Panc1 (cell line): ENCODE measurements at regions not wholly inside any gene's neighbourhood (a gene's known extent, or its start where the extent isn't known, plus 50 kb on each side); places are given as distances from the start of the nearest gene placed in this dataset.

Experiments used
- ATAC-seq: fragments of 200-7000 bp; cut with Tn5 transposase; 2 replicates; pipeline ENCODE4 v1.9.1; 2020; ENCODE audit warnings: mild to moderate bottlenecking, moderate library complexity
- BruUV-seq: library from RNA; stranded (reverse); fragments of 400-500 nt; replicated peaks from 2 replicates; lab custom pipeline; 2021; lab: Mats Ljungman, UMichigan
- CTCF ChIA-PET: fragments of 300-600 bp; sonication (Branson Sonifier 250); formaldehyde crosslinking; loops from one replicate; lab custom pipeline; 2022; ENCODE audit warnings: antibody characterized with exemption; lab: Charles Lee
- POLR2A ChIA-PET: fragments of 300-600 bp; sonication (Branson Sonifier 250); formaldehyde crosslinking; loops from one replicate; lab custom pipeline; 2022; ENCODE audit warnings: antibody characterized with exemption; lab: Charles Lee
- DNase-seq: peaks from one replicate; pipeline ENCODE4 v3.0.0-alpha.2; 2010; ENCODE audit warnings: low read depth, low spot score
- H3K27ac ChIP-seq: 2 replicates; pipeline ENCODE4 v1.5.1; 2011; ENCODE audit warnings: mild to moderate bottlenecking, low read length, inconsistent platforms
- H3K27me3 ChIP-seq: fragments of 200-500 bp; sonication (Bioruptor generic); 2 replicates; pipeline ENCODE4 v1.6.0; 2014; ENCODE audit warnings: low read length, inconsistent platforms; ENCODE audit not compliant: control insufficient read depth, insufficient read depth
- H3K36me3 ChIP-seq: fragments of 200-500 bp; sonication (Bioruptor generic); 2 replicates; pipeline ENCODE4 v1.5.1; 2014; ENCODE audit warnings: inconsistent platforms, mild to moderate bottlenecking, low read length, moderate library complexity; ENCODE audit not compliant: control insufficient read depth, insufficient read depth
- H3K4me1 ChIP-seq: 2 replicates; pipeline ENCODE4 v1.5.1; 2011; ENCODE audit warnings: inconsistent platforms, mild to moderate bottlenecking, low read length, moderate library complexity; ENCODE audit not compliant: control insufficient read depth, insufficient read depth
- H3K4me3 ChIP-seq, 2 experiments: 2 replicates each; pipeline ENCODE4 v1.5.1; 2011 to 2012; ENCODE audit warnings: low read depth in 2 of 2, low read length in 2 of 2, mild to moderate bottlenecking in 2 of 2, inconsistent platforms in 1 of 2, moderate library complexity in 1 of 2
- H3K9me3 ChIP-seq: fragments of 200-500 bp; sonication (Bioruptor generic); 2 replicates; pipeline ENCODE4 v1.5.1; 2014; ENCODE audit warnings: low read depth, mild to moderate bottlenecking, inconsistent platforms, low read length, moderate library complexity; ENCODE audit not compliant: control insufficient read depth, insufficient read depth
- CTCF ChIP-seq: fragments of 450-650 bp; IDR thresholded peaks from 2 replicates; pipeline ENCODE4 v1.5.1; 2017; ENCODE audit warnings: mild to moderate bottlenecking
- POLR2AphosphoS5 ChIP-seq: IDR thresholded peaks from 2 replicates; pipeline ENCODE4 v1.6.1; 2012; ENCODE audit warnings: mild to moderate bottlenecking, low read depth, low read length, moderate library complexity
- SIN3A ChIP-seq: IDR thresholded peaks from 2 replicates; pipeline ENCODE4 v1.6.1; 2012; ENCODE audit warnings: low read depth, mild to moderate bottlenecking, low read length, moderate library complexity, borderline replicate concordance; ENCODE audit not compliant: insufficient read depth
- TCF7L2 ChIP-seq: IDR thresholded peaks from 2 replicates; pipeline ENCODE4 v1.6.1; 2011; ENCODE audit warnings: mild to moderate bottlenecking, low read depth, low read length, inconsistent platforms
- in situ Hi-C: cut with HindIII; loops from 2 replicates; pipeline ENCODE4 v1.10.0; 2016; ENCODE audit warnings: low sequenced_read_pairs, low pct_unique_long_range_greater_than_20kb
- intact Hi-C: fragments of 100-400 bp; cut with micrococcal nuclease; formaldehyde crosslinking; loops from one replicate; pipeline ENCODE4 v1.10.0; 2022; ENCODE audit not compliant: unreplicated experiment
- TF ChIP-seq, protein P1 (sequence below), 2 experiments: IDR thresholded peaks; 2 replicates each; pipeline ENCODE4 v1.6.1; 2011 to 2012; ENCODE audit warnings: low read depth in 2 of 2, control low read depth in 1 of 2, low read length in 1 of 2, mild to moderate bottlenecking in 1 of 2, moderate library complexity in 1 of 2; ENCODE audit not compliant: insufficient read depth in 1 of 2

DNA sequence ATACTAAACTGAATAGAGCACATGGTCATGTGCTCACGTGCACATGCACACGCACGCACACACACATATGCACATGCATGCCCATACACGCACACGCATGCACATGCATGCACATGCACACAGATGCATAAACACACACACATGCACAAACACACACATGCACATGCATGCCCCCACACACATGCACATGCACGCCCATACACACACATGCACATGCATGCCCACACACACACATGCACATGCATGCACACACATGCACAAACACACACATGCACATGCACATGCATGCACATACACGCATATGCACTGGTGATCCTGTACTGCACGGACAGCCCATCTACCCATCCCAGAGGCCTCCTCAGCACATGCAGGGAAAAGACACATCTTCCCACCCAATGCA is 426.6 kb downstream of the OCA2 start:
- ChIA-PET POLR2A (no interaction called here), CTCF (no interaction called here)
- no peak for ATAC-seq
- no peak for DNase-seq
- TF ChIP-seq SIN3A (no peak), TCF7L2 (no peak), POLR2AphosphoS5 (no peak), CTCF (no peak)
- TF ChIP-seq, protein P1, sequence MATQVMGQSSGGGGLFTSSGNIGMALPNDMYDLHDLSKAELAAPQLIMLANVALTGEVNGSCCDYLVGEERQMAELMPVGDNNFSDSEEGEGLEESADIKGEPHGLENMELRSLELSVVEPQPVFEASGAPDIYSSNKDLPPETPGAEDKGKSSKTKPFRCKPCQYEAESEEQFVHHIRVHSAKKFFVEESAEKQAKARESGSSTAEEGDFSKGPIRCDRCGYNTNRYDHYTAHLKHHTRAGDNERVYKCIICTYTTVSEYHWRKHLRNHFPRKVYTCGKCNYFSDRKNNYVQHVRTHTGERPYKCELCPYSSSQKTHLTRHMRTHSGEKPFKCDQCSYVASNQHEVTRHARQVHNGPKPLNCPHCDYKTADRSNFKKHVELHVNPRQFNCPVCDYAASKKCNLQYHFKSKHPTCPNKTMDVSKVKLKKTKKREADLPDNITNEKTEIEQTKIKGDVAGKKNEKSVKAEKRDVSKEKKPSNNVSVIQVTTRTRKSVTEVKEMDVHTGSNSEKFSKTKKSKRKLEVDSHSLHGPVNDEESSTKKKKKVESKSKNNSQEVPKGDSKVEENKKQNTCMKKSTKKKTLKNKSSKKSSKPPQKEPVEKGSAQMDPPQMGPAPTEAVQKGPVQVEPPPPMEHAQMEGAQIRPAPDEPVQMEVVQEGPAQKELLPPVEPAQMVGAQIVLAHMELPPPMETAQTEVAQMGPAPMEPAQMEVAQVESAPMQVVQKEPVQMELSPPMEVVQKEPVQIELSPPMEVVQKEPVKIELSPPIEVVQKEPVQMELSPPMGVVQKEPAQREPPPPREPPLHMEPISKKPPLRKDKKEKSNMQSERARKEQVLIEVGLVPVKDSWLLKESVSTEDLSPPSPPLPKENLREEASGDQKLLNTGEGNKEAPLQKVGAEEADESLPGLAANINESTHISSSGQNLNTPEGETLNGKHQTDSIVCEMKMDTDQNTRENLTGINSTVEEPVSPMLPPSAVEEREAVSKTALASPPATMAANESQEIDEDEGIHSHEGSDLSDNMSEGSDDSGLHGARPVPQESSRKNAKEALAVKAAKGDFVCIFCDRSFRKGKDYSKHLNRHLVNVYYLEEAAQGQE (IDR thresholded peaks at IDR 0.05; ENCODE audit: insufficient read depth in 1 of 2, low read depth in 2 of 2, low read length in 1 of 2): no peak
- no peaks in the 10 kb centered on the region for H3K4me1 ChIP-seq
- H3K27me3 ChIP-seq: no peaks in the 10 kb centered on the region
- intact Hi-C loops (no loop called here), in situ Hi-C loops (no loop called here)
- no peak overlapping the region for H3K27ac ChIP-seq
- no TSS peak for BruUV-seq
- no peaks in the 10 kb centered on the region for H3K36me3 ChIP-seq
- no peaks in the 10 kb centered on the region for H3K9me3 ChIP-seq
- H3K4me3 ChIP-seq: no peak overlapping the region

DNA sequence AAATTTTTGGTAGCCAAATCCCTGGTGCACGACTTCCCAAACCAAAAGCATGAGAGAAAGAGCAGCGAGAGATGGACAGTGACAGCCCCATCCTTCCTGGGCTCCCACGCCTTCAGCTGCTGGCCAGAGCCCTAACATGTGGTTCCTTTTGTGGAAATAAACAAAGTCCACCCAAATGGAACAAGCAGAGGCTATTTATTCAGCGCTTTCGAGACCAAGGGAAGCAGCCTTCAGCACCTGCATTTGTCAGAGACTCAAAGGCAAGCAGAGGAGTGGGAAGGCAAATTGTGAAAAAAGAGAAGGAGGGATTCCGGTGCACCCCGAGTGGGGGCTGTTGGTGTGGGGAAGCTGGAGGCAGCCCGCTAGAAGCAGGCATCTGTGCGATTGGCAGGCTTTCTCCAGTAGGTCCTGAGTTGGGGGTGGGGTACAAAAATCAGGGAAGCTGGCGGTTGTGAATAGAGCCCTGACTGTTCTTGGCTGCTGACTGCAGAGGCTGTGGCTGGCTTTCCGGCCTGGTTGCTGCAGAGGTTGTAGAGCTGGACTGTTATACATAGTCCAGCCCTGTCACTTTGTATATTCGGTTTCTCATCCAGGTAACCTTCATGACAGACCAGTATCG is 427.2 kb downstream of the OCA2 start:
- TF ChIP-seq, protein P1 (IDR thresholded peaks at IDR 0.05; ENCODE audit: insufficient read depth in 1 of 2, low read depth in 2 of 2, low read length in 1 of 2): no peak
- TF ChIP-seq SIN3A (no peak), CTCF (no peak), POLR2AphosphoS5 (no peak), TCF7L2 (no peak)
- DNase-seq: no peak
- Histone ChIP-seq H3K27me3 (no peaks in the 10 kb centered on the region), H3K27ac (no peak overlapping the region), H3K9me3 (no peaks in the 10 kb centered on the region), H3K36me3 (no peaks in the 10 kb centered on the region), H3K4me3 (no peak overlapping the region), H3K4me1 (no peaks in the 10 kb centered on the region)
- intact Hi-C loops (no loop called here), in situ Hi-C loops (no loop called here)
- ATAC-seq: no peak
- POLR2A ChIA-PET: no interaction called here
- CTCF ChIA-PET: no interaction called here
- BruUV-seq: no TSS peak
